GM12878 (cell line): ENCODE measurements at regions not wholly inside any gene's neighbourhood (a gene's known extent, or its start where the extent isn't known, plus 50 kb on each side); places are given as distances from the start of the nearest gene placed in this dataset.
"Not testable (repeated sequence)": the region's sequence is repeated elsewhere in the genome, so short reads cannot be mapped to it uniquely, and the experiment has no call there.

Source experiments
- ATAC-seq: fragments of 200-7000 bp; cut with Tn5 transposase; 3 replicates; pipeline ENCODE4 v1.9.1; 2020; ENCODE audit warnings: mild to moderate bottlenecking, moderate library complexity
- BruUV-seq: library from RNA; stranded (reverse); fragments of 400-500 nt; replicated peaks from 2 replicates; lab custom pipeline; 2021; lab: Mats Ljungman, UMichigan
- CTCF ChIA-PET: fragments of 300-600 bp; sonication (Branson Sonifier 250); formaldehyde crosslinking; extraction: SDS; loops from one replicate; lab custom pipeline; 2021; ENCODE audit warnings: inconsistent platforms; lab: Yijun Ruan, JAX
- POLR2A ChIA-PET: fragments of 350-600 bp; formaldehyde crosslinking; extraction: SDS; loops from one replicate; lab custom pipeline; 2021; ENCODE audit warnings: inconsistent platforms; lab: Charles Lee
- RAD21 ChIA-PET: fragments of 300-600 bp; sonication (Branson Sonifier 250); formaldehyde crosslinking; loops from one replicate; lab custom pipeline; 2023; ENCODE audit warnings: antibody characterized with exemption; ENCODE audit not compliant: unreplicated experiment; lab: Charles Lee
- SMC1A ChIA-PET: fragments of 300-600 bp; sonication (Branson Sonifier 250); formaldehyde crosslinking; loops from one replicate; lab custom pipeline; 2023; ENCODE audit not compliant: unreplicated experiment, uncharacterized antibody; lab: Charles Lee
- DNase-seq: peaks from one replicate; pipeline ENCODE4 v3.0.0-alpha.2; 2011; ENCODE audit warnings: low read depth, low spot score
- FAIRE-seq: peaks from 3 replicates; lab custom pipeline; 2011; peaks lifted over from hg19 to GRCh38; lab: Jason Lieb, UNC
- H2AFZ ChIP-seq: 2 replicates; pipeline ENCODE4 v1.6.0; 2011; ENCODE audit warnings: low read depth, low read length, control low read depth; ENCODE audit not compliant: control insufficient read depth
- H3K27ac ChIP-seq: 2 replicates; pipeline ENCODE4 v1.5.1; 2011; ENCODE audit warnings: control low read depth; ENCODE audit not compliant: control insufficient read depth, insufficient read depth
- H3K27me3 ChIP-seq, 2 experiments: replicated peaks in 1 of 2; 2 replicates each; pipeline versions ENCODE4 v1.6.0 to v1.6.1; 2011; ENCODE audit warnings: low read length in 1 of 2; ENCODE audit not compliant: control insufficient read depth in 2 of 2, insufficient read depth in 2 of 2
- H3K36me3 ChIP-seq, 2 experiments: 2 replicates each; pipeline ENCODE4 v1.5.1; 2011; ENCODE audit warnings: low read length in 1 of 2; ENCODE audit not compliant: control insufficient read depth in 2 of 2, insufficient read depth in 2 of 2
- H3K4me1 ChIP-seq: 2 replicates; pipeline ENCODE4 v1.6.1; 2011; ENCODE audit warnings: mild to moderate bottlenecking, low read length, moderate library complexity, mixed read lengths; ENCODE audit not compliant: control insufficient read depth, insufficient read depth
- H3K4me2 ChIP-seq: 2 replicates; pipeline ENCODE4 v1.6.0; 2011; ENCODE audit warnings: control low read depth; ENCODE audit not compliant: control insufficient read depth, insufficient read depth
- H3K4me3 ChIP-seq: fragments of 200-600 bp; sonication (generic); 2 replicates; pipeline ENCODE4 v1.5.1; 2016
- H3K79me2 ChIP-seq: 2 replicates; pipeline ENCODE4 v1.6.0; 2011; ENCODE audit warnings: low read length; ENCODE audit not compliant: control insufficient read depth, insufficient read depth
- H3K9ac ChIP-seq: 2 replicates; pipeline ENCODE4 v1.8.0; 2011; ENCODE audit warnings: low read length, control low read depth, mixed read lengths; ENCODE audit not compliant: control insufficient read depth, insufficient read depth
- H3K9me3 ChIP-seq: replicated peaks from 3 replicates; pipeline ENCODE4 v1.5.1; 2011; ENCODE audit warnings: mild to moderate bottlenecking, low read length; ENCODE audit not compliant: control insufficient read depth, insufficient read depth
- H4K20me1 ChIP-seq: 2 replicates; pipeline ENCODE4 v1.6.0; 2011; ENCODE audit not compliant: control insufficient read depth, insufficient read depth
- HDAC6 ChIP-seq: fragments of 200-600 bp; sonication (generic); IDR thresholded peaks from one replicate; pipeline ENCODE4 v1.8.0; 2017; ENCODE audit warnings: antibody characterized with exemption; ENCODE audit not compliant: unreplicated experiment
- KDM1A ChIP-seq: fragments of 200-600 bp; sonication (generic); IDR thresholded peaks from 2 replicates; pipeline ENCODE4 v1.6.1; 2016; ENCODE audit warnings: borderline replicate concordance
- RAD51 ChIP-seq: fragments of 450-650 bp; IDR thresholded peaks from 2 replicates; pipeline ENCODE4 v1.6.1; 2016; ENCODE audit warnings: moderate library complexity, mild to moderate bottlenecking, inconsistent platforms
- TCF3 ChIP-seq: IDR thresholded peaks from 2 replicates; pipeline ENCODE4 v1.6.1; 2012; ENCODE audit warnings: low read depth, mild to moderate bottlenecking, low read length, borderline replicate concordance; ENCODE audit not compliant: insufficient read depth
- WRNIP1 ChIP-seq: IDR thresholded peaks from 2 replicates; pipeline ENCODE4 v1.6.1; 2011; ENCODE audit warnings: low read depth, low read length, improper control_type of control experiment, borderline replicate concordance
- ZSCAN29 ChIP-seq: fragments of 450-650 bp; IDR thresholded peaks from 2 replicates; pipeline ENCODE4 v1.6.1; 2017; ENCODE audit warnings: mild to moderate bottlenecking, moderate library complexity
- WGBS: methylation state at CpG from one replicate; pipeline ENCODE4 v1.1.6; 2016; ENCODE audit warnings: low lambda C conversion rate; ENCODE audit not compliant: insufficient replicate concordance, insufficient coverage; ENCODE audit errors: missing lambda C conversion rate; 5-methylcytosine and 5-hydroxymethylcytosine counted together
- in situ Hi-C: fragments of 300-500 bp; cut with MboI; formaldehyde crosslinking; loops from 9 replicates; pipeline ENCODE4 v1.14.3; 2018; ENCODE audit warnings: mixed read lengths
- intact Hi-C: fragments of 100-400 bp; cut with micrococcal nuclease; formaldehyde crosslinking; loops from one replicate; pipeline ENCODE4 v1.14.2; 2022; ENCODE audit not compliant: unreplicated experiment
- TF ChIP-seq, protein P1 (sequence below): IDR thresholded peaks from 2 replicates; pipeline ENCODE4 v1.6.1; 2012; ENCODE audit warnings: improper control_type of control experiment, low read depth, low read length; ENCODE audit not compliant: insufficient replicate concordance

DNA sequence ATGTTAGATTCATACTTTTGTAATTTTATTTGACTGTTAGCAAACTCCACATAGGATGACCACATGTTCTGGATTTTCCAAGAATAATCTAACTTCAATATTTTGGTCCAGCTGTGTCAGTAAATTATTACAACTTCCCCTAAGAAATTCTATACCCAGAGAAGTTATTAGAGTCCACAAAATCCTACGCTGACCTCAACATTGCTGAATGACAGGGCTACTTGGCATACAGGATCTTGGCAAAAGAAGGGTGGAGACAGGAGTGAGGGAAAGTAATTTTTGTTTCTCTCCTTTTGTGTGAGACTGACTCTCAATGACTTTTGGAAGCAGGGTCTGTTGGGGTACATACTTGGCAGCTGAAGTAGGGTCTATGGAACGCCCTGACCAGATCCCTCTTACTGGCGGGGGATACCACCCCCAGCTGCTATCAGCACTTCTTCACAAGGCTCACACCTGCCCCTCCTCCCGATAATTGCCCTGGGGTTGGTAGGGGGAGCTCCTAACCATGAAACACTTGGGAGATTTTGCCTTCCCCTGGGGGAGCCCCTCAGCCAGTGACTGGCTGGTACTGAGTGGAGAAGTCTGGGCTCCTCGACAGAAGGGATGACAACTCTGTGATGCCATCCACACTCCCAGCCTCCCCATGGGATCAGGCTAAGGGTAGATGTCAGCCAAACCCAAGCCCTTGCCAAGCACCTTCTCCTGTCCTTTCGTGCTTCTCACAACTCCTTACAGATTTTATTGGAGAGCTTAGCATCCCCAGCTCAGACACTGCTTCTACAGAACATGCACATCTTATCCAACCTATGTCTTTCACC, 110.6 kb upstream of the FHL2 start (continued):
- TF ChIP-seq HDAC6, result no peak
- no peak for TF ChIP-seq TCF3
- no peak for TF ChIP-seq KDM1A
- no peak for TF ChIP-seq ZSCAN29
- no peak for TF ChIP-seq WRNIP1
- no peak for TF ChIP-seq RAD51
- TF ChIP-seq, protein P1, sequence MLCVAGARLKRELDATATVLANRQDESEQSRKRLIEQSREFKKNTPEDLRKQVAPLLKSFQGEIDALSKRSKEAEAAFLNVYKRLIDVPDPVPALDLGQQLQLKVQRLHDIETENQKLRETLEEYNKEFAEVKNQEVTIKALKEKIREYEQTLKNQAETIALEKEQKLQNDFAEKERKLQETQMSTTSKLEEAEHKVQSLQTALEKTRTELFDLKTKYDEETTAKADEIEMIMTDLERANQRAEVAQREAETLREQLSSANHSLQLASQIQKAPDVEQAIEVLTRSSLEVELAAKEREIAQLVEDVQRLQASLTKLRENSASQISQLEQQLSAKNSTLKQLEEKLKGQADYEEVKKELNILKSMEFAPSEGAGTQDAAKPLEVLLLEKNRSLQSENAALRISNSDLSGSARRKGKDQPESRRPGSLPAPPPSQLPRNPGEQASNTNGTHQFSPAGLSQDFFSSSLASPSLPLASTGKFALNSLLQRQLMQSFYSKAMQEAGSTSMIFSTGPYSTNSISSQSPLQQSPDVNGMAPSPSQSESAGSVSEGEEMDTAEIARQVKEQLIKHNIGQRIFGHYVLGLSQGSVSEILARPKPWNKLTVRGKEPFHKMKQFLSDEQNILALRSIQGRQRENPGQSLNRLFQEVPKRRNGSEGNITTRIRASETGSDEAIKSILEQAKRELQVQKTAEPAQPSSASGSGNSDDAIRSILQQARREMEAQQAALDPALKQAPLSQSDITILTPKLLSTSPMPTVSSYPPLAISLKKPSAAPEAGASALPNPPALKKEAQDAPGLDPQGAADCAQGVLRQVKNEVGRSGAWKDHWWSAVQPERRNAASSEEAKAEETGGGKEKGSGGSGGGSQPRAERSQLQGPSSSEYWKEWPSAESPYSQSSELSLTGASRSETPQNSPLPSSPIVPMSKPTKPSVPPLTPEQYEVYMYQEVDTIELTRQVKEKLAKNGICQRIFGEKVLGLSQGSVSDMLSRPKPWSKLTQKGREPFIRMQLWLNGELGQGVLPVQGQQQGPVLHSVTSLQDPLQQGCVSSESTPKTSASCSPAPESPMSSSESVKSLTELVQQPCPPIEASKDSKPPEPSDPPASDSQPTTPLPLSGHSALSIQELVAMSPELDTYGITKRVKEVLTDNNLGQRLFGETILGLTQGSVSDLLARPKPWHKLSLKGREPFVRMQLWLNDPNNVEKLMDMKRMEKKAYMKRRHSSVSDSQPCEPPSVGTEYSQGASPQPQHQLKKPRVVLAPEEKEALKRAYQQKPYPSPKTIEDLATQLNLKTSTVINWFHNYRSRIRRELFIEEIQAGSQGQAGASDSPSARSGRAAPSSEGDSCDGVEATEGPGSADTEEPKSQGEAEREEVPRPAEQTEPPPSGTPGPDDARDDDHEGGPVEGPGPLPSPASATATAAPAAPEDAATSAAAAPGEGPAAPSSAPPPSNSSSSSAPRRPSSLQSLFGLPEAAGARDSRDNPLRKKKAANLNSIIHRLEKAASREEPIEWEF, result no peak

DNA sequence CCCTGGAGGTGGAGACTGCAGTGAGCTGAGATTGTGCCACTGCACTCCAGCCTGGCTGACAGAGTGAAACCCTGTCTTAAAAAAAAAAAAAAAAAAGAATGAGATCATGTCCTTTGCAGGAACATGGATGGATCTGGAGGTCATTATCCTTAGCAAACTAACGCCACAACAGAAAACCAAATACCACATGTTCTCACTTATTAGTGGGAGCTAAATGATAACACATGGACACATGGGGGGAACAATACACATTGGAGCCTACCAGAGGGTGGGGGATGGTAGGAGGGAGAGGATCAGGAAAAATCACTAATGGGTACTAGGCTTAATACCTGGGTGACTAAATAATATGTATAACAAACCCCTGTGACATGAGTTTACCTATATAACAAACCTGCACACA, 108.0 kb upstream of the FHL2 start:
- in situ Hi-C loops, CTCF ChIA-PET, H3K27ac ChIP-seq, H3K4me3 ChIP-seq, H3K4me2 ChIP-seq, FAIRE-seq, H3K9me3 ChIP-seq, H4K20me1 ChIP-seq, intact Hi-C loops, H3K27me3 ChIP-seq, BruUV-seq, POLR2A ChIA-PET, H3K4me1 ChIP-seq, DNase-seq, H2AFZ ChIP-seq, H3K36me3 ChIP-seq, RAD21 ChIA-PET, H3K9ac ChIP-seq, ATAC-seq, SMC1A ChIA-PET, H3K79me2 ChIP-seq: not testable (repeated sequence)
- WGBS, result 0% methylated on average over 1 of the region's 1 CpG
